CD8-positive, alpha-beta memory T cell (primary cell): ENCODE measurements at regions not wholly inside any gene's neighbourhood (a gene's known extent, or its start where the extent isn't known, plus 50 kb on each side); places are given as distances from the start of the nearest gene placed in this dataset.
"Not testable (repeated sequence)": the region's sequence is repeated elsewhere in the genome, so short reads cannot be mapped to it uniquely, and the experiment has no call there.

ENCODE experiments used
- CTCF ChIA-PET: fragments of 350-600 bp; sonication (Branson Sonifier 250); formaldehyde crosslinking; loops from one replicate; lab custom pipeline; 2021; ENCODE audit warnings: antibody characterized with exemption; lab: Charles Lee
- POLR2A ChIA-PET: fragments of 350-600 bp; sonication (Branson Sonifier 250); formaldehyde crosslinking; loops from one replicate; lab custom pipeline; 2021; ENCODE audit warnings: antibody characterized with exemption; lab: Charles Lee
- DNase-seq, 5 donors: peaks; one replicate each; pipeline versions ENCODE4 v3.0.0 to v3.0.0-alpha.2; 2020 to 2022; ENCODE audit warnings: mixed read lengths in 1 of 5
- H3K27ac ChIP-seq: one replicate; pipeline ENCODE4 v1.7.0; 2013; ENCODE audit warnings: low read depth, mild to moderate bottlenecking, low read length, moderate library complexity
- H3K27me3 ChIP-seq: 2 replicates; pipeline ENCODE4 v1.7.0; 2013; ENCODE audit warnings: low read length, mild to moderate bottlenecking; ENCODE audit not compliant: insufficient read depth, poor library complexity, severe bottlenecking
- H3K36me3 ChIP-seq: 2 replicates; pipeline ENCODE4 v1.7.0; 2013; ENCODE audit warnings: mild to moderate bottlenecking, low read length, moderate library complexity; ENCODE audit not compliant: insufficient read depth
- H3K4me1 ChIP-seq: 2 replicates; pipeline ENCODE4 v1.7.0; 2013; ENCODE audit warnings: mild to moderate bottlenecking, low read length, moderate library complexity; ENCODE audit not compliant: insufficient read depth
- H3K4me3 ChIP-seq: 2 replicates; pipeline ENCODE4 v1.7.0; 2013; ENCODE audit warnings: mild to moderate bottlenecking, low read length
- H3K9me3 ChIP-seq: 2 replicates; pipeline ENCODE4 v1.7.0; 2013; ENCODE audit warnings: mild to moderate bottlenecking, low read length
- H3K27ac Mint-ChIP-seq, 8 donors: one replicate each; pipeline ENCODE4 v1.8.0; 2020 to 2021; ENCODE audit warnings: mixed read lengths in 8 of 8, mild to moderate bottlenecking in 6 of 8, inconsistent platforms in 3 of 8, moderate library complexity in 3 of 8
- H3K27me3 Mint-ChIP-seq, 2 donors: one replicate each; pipeline ENCODE4 v1.8.0; 2020 to 2021; ENCODE audit warnings: mixed read lengths in 2 of 2, mild to moderate bottlenecking in 1 of 2, moderate library complexity in 1 of 2
- H3K36me3 Mint-ChIP-seq, 3 donors: one replicate each; pipeline ENCODE4 v1.8.0; 2020 to 2021; ENCODE audit warnings: mixed read lengths in 3 of 3, inconsistent platforms in 1 of 3, mild to moderate bottlenecking in 1 of 3
- H3K4me1 Mint-ChIP-seq, 3 donors: one replicate each; pipeline ENCODE4 v1.8.0; 2020 to 2021; ENCODE audit warnings: mixed read lengths in 3 of 3, inconsistent platforms in 1 of 3, mild to moderate bottlenecking in 1 of 3
- H3K4me3 Mint-ChIP-seq, 7 donors: one replicate each; pipeline ENCODE4 v1.8.0; 2020 to 2021; ENCODE audit warnings: mixed read lengths in 7 of 7, mild to moderate bottlenecking in 6 of 7, moderate library complexity in 4 of 7, inconsistent platforms in 2 of 7
- H3K9me3 Mint-ChIP-seq, 5 donors: one replicate each; pipeline ENCODE4 v1.8.0; 2020 to 2022; ENCODE audit warnings: mixed read lengths in 5 of 5, mild to moderate bottlenecking in 3 of 5, moderate library complexity in 2 of 5, inconsistent platforms in 1 of 5

DNA sequence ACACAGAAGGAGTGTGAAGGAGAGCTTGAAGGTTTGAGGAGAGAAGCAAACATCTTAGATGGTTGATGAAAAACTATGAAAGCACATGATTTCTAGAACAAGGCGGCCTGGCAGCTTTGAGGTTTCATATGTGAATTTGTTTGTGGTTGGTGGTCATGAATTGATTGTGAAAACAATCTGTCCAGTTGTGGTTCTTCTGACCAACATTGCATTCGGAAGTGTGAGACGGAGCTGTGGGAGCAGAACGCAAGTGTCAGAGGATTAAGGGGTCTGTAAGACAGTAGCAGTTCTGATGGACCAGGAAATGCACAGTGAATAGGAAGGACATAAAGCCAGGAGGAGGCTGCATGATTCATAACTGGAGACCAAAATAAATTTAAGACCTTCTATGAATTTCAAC is 594.6 kb downstream of the NXPH1 start:
- Mint-ChIP-seq H3K4me1 (no peaks in the 10 kb centered on the region), H3K27me3 (no peaks in the 10 kb centered on the region), H3K27ac (peak overlapping the region in 1 of 8 donors; percentile 76), H3K36me3 (no peaks in the 10 kb centered on the region), H3K4me3 (no peak overlapping the region), H3K9me3 (peaks cover 0 to 33% (median 8%) of the 10 kb centered on the region in 5 donors)
- ChIA-PET POLR2A (no interaction called here), CTCF (no interaction called here)
- no peak overlapping the region for H3K4me3 ChIP-seq
- no peaks in the 10 kb centered on the region for H3K9me3 ChIP-seq
- no peak overlapping the region for H3K27ac ChIP-seq
- no peak for DNase-seq
- H3K27me3 ChIP-seq, result no peaks in the 10 kb centered on the region
- H3K4me1 ChIP-seq, result no peaks in the 10 kb centered on the region
- H3K36me3 ChIP-seq, result no peaks in the 10 kb centered on the region

DNA sequence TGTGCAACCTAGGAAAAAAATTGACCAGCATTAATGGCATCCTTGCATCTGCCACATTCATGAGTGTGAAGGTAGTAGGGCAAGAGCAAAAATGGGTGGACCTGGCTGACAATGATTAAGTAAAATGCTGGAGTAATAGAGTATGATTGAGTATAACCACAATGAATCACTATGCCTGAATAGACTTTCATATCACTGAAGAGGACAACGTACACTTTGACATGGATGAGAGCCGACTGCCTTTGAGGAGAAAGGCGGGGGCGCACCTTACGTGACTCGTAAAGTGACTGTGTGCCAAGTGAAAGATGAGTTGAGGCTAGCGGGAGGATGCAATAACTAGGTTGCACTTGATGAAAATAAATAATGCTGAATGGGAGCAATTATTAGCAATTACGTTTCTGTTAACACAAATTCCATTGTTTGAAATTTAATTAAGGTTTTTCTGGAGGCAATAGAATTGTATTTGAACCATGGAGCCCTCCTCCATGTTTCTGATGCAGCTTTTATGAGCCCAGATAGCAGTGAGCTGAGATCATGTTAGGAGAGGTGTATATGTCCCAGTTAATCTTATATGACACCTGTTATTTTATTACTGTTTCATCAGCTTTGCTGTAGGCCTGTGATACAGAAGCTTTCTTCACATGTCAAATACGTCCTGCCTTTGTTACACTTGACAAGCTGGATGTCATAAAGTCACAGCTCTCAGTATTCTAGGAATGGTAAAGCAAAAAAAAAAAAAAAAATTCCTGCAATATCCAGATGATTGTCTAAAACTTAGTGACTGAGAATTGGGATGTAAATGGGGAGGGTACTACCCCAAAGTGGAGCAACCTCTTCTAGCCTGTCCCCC is 596.5 kb downstream of the NXPH1 start:
- POLR2A ChIA-PET, result no interaction called here
- CTCF ChIA-PET, result no interaction called here
- Mint-ChIP-seq H3K9me3 (peaks cover 0 to 36% (median 8%) of the 10 kb centered on the region in 5 donors), H3K27me3 (no peaks in the 10 kb centered on the region), H3K27ac (no peak overlapping the region), H3K36me3 (no peaks in the 10 kb centered on the region), H3K4me1 (no peaks in the 10 kb centered on the region), H3K4me3 (no peak overlapping the region)
- H3K36me3 ChIP-seq, result no peaks in the 10 kb centered on the region
- no peak for DNase-seq
- H3K4me3 ChIP-seq, result no peak overlapping the region
- no peaks in the 10 kb centered on the region for H3K4me1 ChIP-seq
- no peak overlapping the region for H3K27ac ChIP-seq
- no peaks in the 10 kb centered on the region for H3K27me3 ChIP-seq
- no peaks in the 10 kb centered on the region for H3K9me3 ChIP-seq

DNA sequence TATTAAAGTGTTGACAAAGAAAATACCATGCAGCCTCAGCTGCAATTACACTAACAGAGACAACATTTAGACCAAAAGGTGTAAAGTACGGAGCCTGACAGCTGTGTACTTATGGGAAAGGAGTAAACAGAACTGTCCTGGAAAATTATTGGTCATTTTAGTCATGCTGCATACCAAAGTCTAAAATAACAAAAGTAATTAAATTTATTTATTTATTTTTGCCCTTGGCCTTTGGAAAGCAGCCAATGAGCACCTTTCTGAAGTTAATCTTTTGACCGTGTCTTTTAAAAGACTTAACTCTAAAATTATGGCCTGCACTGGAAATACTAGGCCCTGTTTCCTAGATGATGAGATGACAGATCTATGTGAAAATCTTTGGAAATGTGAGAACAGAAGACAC is 597.6 kb downstream of the NXPH1 start:
- Histone ChIP-seq H3K4me3 (no peak overlapping the region), H3K4me1 (no peaks in the 10 kb centered on the region), H3K36me3 (no peaks in the 10 kb centered on the region), H3K9me3 (no peaks in the 10 kb centered on the region), H3K27ac (no peak overlapping the region), H3K27me3 (no peaks in the 10 kb centered on the region)
- no peaks in the 10 kb centered on the region for H3K27me3 Mint-ChIP-seq
- CTCF ChIA-PET, result no interaction called here
- H3K27ac Mint-ChIP-seq, result no peak overlapping the region
- POLR2A ChIA-PET, result no interaction called here
- no peaks in the 10 kb centered on the region for H3K36me3 Mint-ChIP-seq
- H3K9me3 Mint-ChIP-seq, result peaks cover 0 to 39% (median 4%) of the 10 kb centered on the region in 5 donors
- H3K4me1 Mint-ChIP-seq, result no peaks in the 10 kb centered on the region
- H3K4me3 Mint-ChIP-seq, result no peak overlapping the region
- no peak for DNase-seq

DNA sequence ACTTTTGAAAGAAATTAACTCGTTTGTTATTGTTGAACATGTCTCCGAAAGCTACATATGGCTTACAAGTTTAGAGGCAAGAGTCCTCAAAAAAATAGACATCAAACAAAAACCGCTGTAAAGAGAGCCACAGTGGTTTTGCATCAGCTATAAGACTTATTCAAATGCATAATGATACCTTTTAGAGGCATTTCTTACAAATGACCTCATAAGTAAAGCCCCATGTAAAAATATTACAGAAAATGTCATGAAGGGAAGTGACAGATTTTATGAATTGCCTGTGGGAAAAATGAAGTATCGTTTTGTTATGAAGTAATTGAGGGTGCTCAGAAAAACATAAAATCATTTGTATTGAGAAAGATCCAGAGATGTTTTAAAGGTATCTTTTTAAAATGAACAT is 598.0 kb downstream of the NXPH1 start:
- no peaks in the 10 kb centered on the region for H3K36me3 ChIP-seq
- H3K27ac Mint-ChIP-seq, result no peak overlapping the region
- ChIA-PET CTCF (no interaction called here), POLR2A (no interaction called here)
- no peak overlapping the region for H3K27ac ChIP-seq
- no peaks in the 10 kb centered on the region for H3K4me1 ChIP-seq
- DNase-seq, result no peak
- no peak overlapping the region for H3K4me3 Mint-ChIP-seq
- H3K27me3 Mint-ChIP-seq, result no peaks in the 10 kb centered on the region
- H3K4me1 Mint-ChIP-seq, result no peaks in the 10 kb centered on the region
- H3K27me3 ChIP-seq, result no peaks in the 10 kb centered on the region
- H3K36me3 Mint-ChIP-seq, result no peaks in the 10 kb centered on the region
- H3K4me3 ChIP-seq, result no peak overlapping the region
- peaks cover 0 to 35% (median 4%) of the 10 kb centered on the region in 5 donors for H3K9me3 Mint-ChIP-seq
- no peaks in the 10 kb centered on the region for H3K9me3 ChIP-seq

DNA sequence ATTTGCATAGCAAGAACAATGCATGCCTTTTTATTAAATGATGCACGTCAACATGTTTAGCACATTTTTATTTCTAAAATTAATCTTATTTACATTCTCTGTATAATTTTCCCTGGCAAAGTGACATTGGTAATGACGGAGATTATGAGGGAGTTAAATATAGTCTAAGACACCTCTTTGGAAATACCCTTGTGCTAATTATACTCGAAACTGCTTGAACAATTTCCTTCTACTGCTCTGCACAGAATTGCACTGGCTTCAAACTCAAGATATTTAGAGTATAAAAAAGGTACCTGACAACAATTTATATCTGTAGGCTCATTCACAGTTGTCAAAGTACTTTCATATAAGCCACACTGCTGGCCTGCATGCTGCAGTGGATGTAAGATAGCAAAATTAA is 602.7 kb downstream of the NXPH1 start:
- Mint-ChIP-seq H3K4me3 (no peak overlapping the region), H3K4me1 (no peaks in the 10 kb centered on the region), H3K27me3 (no peaks in the 10 kb centered on the region), H3K27ac (no peak overlapping the region), H3K36me3 (no peaks in the 10 kb centered on the region), H3K9me3 (peaks cover 0 to 16% (median 0%) of the 10 kb centered on the region in 5 donors)
- no peaks in the 10 kb centered on the region for H3K27me3 ChIP-seq
- no peaks in the 10 kb centered on the region for H3K9me3 ChIP-seq
- H3K27ac ChIP-seq, result no peak overlapping the region
- H3K4me1 ChIP-seq, result no peaks in the 10 kb centered on the region
- ChIA-PET POLR2A (no interaction called here), CTCF (no interaction called here)
- H3K36me3 ChIP-seq, result no peaks in the 10 kb centered on the region
- no peak for DNase-seq
- no peak overlapping the region for H3K4me3 ChIP-seq

DNA sequence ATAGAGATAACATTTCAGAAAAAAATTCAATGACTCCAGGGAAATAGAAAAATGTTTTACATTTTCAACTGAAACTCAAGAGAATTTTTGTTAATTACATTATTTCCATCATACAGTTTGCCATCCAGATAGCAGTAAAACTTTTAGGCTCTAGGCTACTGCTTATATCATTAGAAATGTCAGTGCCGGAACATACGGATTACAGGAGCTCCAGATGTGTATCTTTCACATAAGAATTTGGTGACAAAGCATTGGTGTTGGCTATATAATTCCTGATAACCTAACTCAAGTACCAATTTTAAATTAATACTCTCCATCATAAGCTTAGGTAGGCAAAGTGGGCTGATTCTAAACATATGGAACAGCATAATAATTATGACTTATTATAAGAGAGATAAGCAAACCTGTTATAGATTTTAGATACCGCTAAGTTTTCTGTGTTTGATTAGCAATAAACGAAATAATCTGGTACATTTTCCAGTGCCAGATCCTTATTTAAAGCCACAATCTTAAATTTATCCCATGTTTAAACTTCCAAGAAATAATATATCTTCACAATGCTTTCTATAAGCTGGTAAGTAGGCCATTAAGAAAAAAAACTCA is 637.9 kb downstream of the NXPH1 start:
- Mint-ChIP-seq H3K4me3 (no peak overlapping the region), H3K4me1 (no peaks in the 10 kb centered on the region)
- H3K9me3 ChIP-seq, result no peaks in the 10 kb centered on the region

DNA sequence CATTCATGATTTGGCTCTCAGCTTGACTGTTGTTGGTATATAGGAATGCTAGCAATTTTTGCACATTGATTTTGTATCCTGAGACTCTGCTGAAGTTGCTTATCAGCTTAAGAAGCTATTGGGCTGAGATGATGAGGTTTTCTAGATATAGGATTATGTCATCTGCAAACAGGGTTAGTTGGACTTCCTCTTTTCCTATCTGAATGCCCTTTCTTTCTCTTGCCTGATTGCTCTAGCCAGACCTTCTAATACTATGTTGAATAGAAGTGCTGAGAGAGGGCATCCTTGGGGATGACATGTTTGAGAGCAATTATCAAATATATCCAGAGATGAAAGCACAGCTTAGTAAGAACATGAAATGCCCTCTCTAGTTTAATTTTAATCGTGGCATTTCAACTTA is 642.4 kb downstream of the NXPH1 start:
- H3K27me3 Mint-ChIP-seq, H3K27me3 ChIP-seq, CTCF ChIA-PET, H3K27ac ChIP-seq, H3K27ac Mint-ChIP-seq, DNase-seq, H3K4me1 Mint-ChIP-seq, POLR2A ChIA-PET, H3K9me3 ChIP-seq, H3K4me3 ChIP-seq, H3K36me3 ChIP-seq, H3K36me3 Mint-ChIP-seq, H3K4me1 ChIP-seq, H3K4me3 Mint-ChIP-seq: not testable (repeated sequence)
- H3K9me3 Mint-ChIP-seq, result peaks cover 3 to 16% (median 4%) of the 10 kb centered on the region in 5 donors

More for the DNA sequence above, 637.9 kb downstream of the NXPH1 start:
- DNase-seq, result no peak
- Histone ChIP-seq H3K27ac (no peak overlapping the region), H3K4me3 (no peak overlapping the region), H3K27me3 (no peaks in the 10 kb centered on the region), H3K36me3 (no peaks in the 10 kb centered on the region), H3K4me1 (no peaks in the 10 kb centered on the region)
- H3K27me3 Mint-ChIP-seq, result no peaks in the 10 kb centered on the region
- no peak overlapping the region for H3K27ac Mint-ChIP-seq
- H3K9me3 Mint-ChIP-seq, result peaks cover 3 to 22% (median 12%) of the 10 kb centered on the region in 5 donors
- CTCF ChIA-PET, result no interaction called here
- POLR2A ChIA-PET, result no interaction called here
- no peaks in the 10 kb centered on the region for H3K36me3 Mint-ChIP-seq

DNA sequence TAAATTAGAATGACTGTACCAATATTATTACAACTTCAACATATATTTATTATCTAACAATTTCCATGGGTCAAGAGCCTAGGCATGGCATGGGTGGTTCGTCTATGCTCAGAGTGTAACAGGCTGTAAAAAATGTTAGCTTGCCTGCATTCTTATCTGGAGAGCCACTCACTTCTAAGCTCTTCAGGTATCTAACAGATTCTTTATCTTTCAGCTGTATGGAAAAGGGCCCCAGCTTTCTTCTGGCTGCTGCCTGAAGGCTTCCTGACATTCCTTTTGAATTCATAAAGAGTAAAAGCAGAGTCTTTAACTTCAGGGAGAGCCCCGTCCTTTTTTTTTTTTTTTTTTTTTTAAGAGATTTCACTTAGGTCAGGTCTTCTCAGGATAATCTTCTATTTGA is 648.8 kb downstream of the NXPH1 start:
- ChIA-PET POLR2A (no interaction called here), CTCF (no interaction called here)
- Histone ChIP-seq H3K4me1 (no peaks in the 10 kb centered on the region), H3K27me3 (no peaks in the 10 kb centered on the region), H3K4me3 (no peak overlapping the region), H3K36me3 (no peaks in the 10 kb centered on the region), H3K27ac (no peak overlapping the region), H3K9me3 (no peaks in the 10 kb centered on the region)
- DNase-seq, result no peak
- Mint-ChIP-seq H3K4me3 (no peak overlapping the region), H3K9me3 (peaks cover 0 to 32% (median 6%) of the 10 kb centered on the region in 5 donors), H3K27ac (no peak overlapping the region), H3K27me3 (peaks cover 0 to 1% of the 10 kb centered on the region in 2 donors), H3K36me3 (no peaks in the 10 kb centered on the region), H3K4me1 (no peaks in the 10 kb centered on the region)
